ENCODE measurements at regions not wholly inside any gene's neighbourhood (a gene's known extent, or its start where the extent isn't known, plus 50 kb on each side); places are given as distances from the start of the nearest gene placed in this dataset.

- peak; percentile 57 to 87 (median 83) for DNase-seq
- Histone ChIP-seq H3K4me3 (no peak overlapping the region), H3K4me1 (peaks cover 0 to 58% (median 15%) of the 10 kb centered on the region in 4 donors), H3K9me3 (no peaks in the 10 kb centered on the region), H3K36me3 (no peaks in the 10 kb centered on the region), H3K27me3 (no peaks in the 10 kb centered on the region), H3K27ac (peak overlapping the region in 2 of 3 donors; percentile 47 to 88)
- WGBS (ENCODE audit: insufficient coverage, low coverage, low lambda C conversion rate, missing lambda C conversion rate) = 38% methylated on average over 13 of the region's 15 CpGs
- ATAC-seq = peak; percentile 58 to 74 (median 64)
- TF ChIP-seq CTCF (IDR thresholded peaks at IDR 0.05) = no peak
- no peak for TF ChIP-seq POLR2A (IDR thresholded peaks at IDR 0.05)
- intact Hi-C loops (cut with DNase I) = no loop called here
Measured at GRCh38 chr1:67555461-67556296, 125.5 kb upstream of the SERBP1 start.

- intact Hi-C loops (cut with DNase I) = no loop called here
- no peak for ATAC-seq
- H3K27ac ChIP-seq = peak overlapping the region in 2 of 3 donors; percentile 38 to 88
- H3K27me3 ChIP-seq = no peaks in the 10 kb centered on the region
- TF ChIP-seq POLR2A (IDR thresholded peaks at IDR 0.05) (no peak), CTCF (IDR thresholded peaks at IDR 0.05) (no peak)
- H3K9me3 ChIP-seq = no peaks in the 10 kb centered on the region
- H3K4me1 ChIP-seq = peaks cover 0 to 64% (median 18%) of the 10 kb centered on the region in 4 donors
- H3K4me3 ChIP-seq = no peak overlapping the region
- DNase-seq = no peak
- H3K36me3 ChIP-seq = no peaks in the 10 kb centered on the region
- 36% methylated on average over 5 of the region's 5 CpGs for WGBS (ENCODE audit: insufficient coverage, low coverage, low lambda C conversion rate, missing lambda C conversion rate)
Measured at GRCh38 chr1:67556297-67556900, 126.2 kb upstream of the SERBP1 start.

GRCh38 chr1:67557696-67558448 is 127.1 kb upstream of the GADD45A start:
- H3K4me3 ChIP-seq = no peak overlapping the region
- DNase-seq = no peak
- H3K27me3 ChIP-seq = no peaks in the 10 kb centered on the region
- no peaks in the 10 kb centered on the region for H3K9me3 ChIP-seq
- peaks cover 0 to 58% (median 21%) of the 10 kb centered on the region in 4 donors for H3K4me1 ChIP-seq
- WGBS (ENCODE audit: insufficient coverage, low coverage, low lambda C conversion rate, missing lambda C conversion rate) = 41% methylated on average over 11 of the region's 11 CpGs
- peak overlapping the region in 2 of 3 donors; percentile 55 to 88 for H3K27ac ChIP-seq
- TF ChIP-seq POLR2A (IDR thresholded peaks at IDR 0.05) (no peak), CTCF (IDR thresholded peaks at IDR 0.05) (no peak)
- H3K36me3 ChIP-seq = no peaks in the 10 kb centered on the region
- intact Hi-C loops (cut with DNase I) = no loop called here
- ATAC-seq = peak; percentile 48 to 68 (median 56)

DNA sequence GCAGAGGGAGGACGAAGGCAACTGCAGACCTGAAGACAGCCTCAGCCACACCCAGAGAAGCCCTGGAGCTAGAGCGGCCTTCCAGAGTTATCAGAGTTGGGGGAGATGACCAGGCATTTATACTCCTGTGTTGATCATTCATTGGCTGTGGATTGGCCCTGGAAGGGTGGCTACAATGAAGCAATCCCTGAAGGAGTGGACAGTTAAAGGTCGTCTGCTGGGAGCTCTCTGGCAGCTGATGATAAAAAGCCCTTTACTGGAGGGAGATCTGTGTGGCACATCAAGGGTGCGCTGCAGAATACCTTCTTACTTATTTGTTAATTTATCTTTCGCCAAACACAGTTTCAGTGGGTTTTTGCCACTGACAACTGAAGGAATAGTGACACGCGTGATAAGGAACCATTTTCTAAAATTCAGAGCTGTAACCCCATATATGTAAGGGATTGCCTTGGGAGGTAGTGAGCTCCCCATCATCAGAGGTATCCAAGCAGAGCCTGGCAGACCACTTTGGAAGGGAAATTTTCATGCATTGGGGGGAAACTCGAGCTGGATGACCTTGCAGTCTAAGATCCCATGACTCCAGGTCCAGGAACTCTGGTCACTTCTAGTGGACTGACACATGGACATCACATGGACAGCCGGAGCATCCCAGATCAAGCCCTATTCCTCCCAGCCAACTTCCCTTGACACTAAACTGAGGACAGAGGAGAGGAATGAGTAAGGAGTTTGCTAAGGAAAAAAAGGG is 126.4 kb upstream of the GADD45A start:
- no peaks in the 10 kb centered on the region for H3K36me3 ChIP-seq
- H3K4me3 ChIP-seq = no peak overlapping the region
- intact Hi-C loops (cut with DNase I) = no loop called here
- WGBS (ENCODE audit: insufficient coverage, low coverage, low lambda C conversion rate, missing lambda C conversion rate) = 32% methylated on average over 9 of the region's 9 CpGs
- peak; percentile 40 for TF ChIP-seq POLR2A (IDR thresholded peaks at IDR 0.05)
- no peak for TF ChIP-seq CTCF (IDR thresholded peaks at IDR 0.05)
- no peaks in the 10 kb centered on the region for H3K9me3 ChIP-seq
- peak overlapping the region in 2 of 3 donors; percentile 55 to 88 for H3K27ac ChIP-seq
- H3K27me3 ChIP-seq = no peaks in the 10 kb centered on the region
- ATAC-seq (peak; percentile 40 to 63 (median 59)), DNase-seq (peak in 1 of 3 donors; percentile 74)
- peaks cover 0 to 58% (median 21%) of the 10 kb centered on the region in 4 donors for H3K4me1 ChIP-seq
